GM13976 (cell line): ENCODE measurements at regions not wholly inside any gene's neighbourhood (a gene's known extent, or its start where the extent isn't known, plus 50 kb on each side); places are given as distances from the start of the nearest gene placed in this dataset.
"Not testable (repeated sequence)": the region's sequence is repeated elsewhere in the genome, so short reads cannot be mapped to it uniquely, and the experiment has no call there.

Experiments
- DNase-seq: peaks from one replicate; pipeline ENCODE4 v3.0.0; 2012; ENCODE audit warnings: low spot score
- in situ Hi-C: fragments of 300-500 bp; cut with MboI; formaldehyde crosslinking; loops from one replicate; pipeline ENCODE4 v1.12.0; 2022; ENCODE audit warnings: low sequenced_read_pairs, mixed read lengths, inconsistent platforms; ENCODE audit not compliant: unreplicated experiment
- TF ChIP-seq, protein P1 (sequence below): IDR thresholded peaks from 2 replicates; pipeline ENCODE4 v1.5.1; 2012; ENCODE audit warnings: borderline replicate concordance, mild to moderate bottlenecking; ENCODE audit not compliant: insufficient read depth; ENCODE audit errors: extremely low read depth, missing control alignments, control extremely low read depth

DNA sequence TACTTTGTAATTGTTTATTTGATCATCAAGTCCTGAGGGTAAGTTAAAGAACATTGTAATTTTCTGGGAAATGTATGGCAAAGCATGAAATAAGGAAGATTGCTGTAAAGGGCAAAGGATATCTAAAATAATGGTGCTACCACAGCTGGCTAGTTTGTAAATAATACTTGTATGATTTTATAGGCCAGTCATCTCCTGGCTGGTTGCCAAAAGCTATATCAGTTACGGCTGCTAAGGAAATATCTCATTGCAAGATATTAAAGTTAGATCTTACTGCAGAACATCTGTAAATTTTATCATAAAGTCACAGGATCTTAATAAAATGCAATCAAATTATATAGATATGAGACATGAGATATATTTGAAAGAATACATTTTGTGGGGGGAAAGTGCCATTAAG is 150.8 kb upstream of the CXCL13 start:
- TF ChIP-seq, protein P1, sequence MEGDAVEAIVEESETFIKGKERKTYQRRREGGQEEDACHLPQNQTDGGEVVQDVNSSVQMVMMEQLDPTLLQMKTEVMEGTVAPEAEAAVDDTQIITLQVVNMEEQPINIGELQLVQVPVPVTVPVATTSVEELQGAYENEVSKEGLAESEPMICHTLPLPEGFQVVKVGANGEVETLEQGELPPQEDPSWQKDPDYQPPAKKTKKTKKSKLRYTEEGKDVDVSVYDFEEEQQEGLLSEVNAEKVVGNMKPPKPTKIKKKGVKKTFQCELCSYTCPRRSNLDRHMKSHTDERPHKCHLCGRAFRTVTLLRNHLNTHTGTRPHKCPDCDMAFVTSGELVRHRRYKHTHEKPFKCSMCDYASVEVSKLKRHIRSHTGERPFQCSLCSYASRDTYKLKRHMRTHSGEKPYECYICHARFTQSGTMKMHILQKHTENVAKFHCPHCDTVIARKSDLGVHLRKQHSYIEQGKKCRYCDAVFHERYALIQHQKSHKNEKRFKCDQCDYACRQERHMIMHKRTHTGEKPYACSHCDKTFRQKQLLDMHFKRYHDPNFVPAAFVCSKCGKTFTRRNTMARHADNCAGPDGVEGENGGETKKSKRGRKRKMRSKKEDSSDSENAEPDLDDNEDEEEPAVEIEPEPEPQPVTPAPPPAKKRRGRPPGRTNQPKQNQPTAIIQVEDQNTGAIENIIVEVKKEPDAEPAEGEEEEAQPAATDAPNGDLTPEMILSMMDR: no peak
- no peak for DNase-seq
- in situ Hi-C loops: loop anchor here (10.0 kb wide), 1 partner anchor 150 kb away; the partner anchor contains the start of gene CXCL13

DNA sequence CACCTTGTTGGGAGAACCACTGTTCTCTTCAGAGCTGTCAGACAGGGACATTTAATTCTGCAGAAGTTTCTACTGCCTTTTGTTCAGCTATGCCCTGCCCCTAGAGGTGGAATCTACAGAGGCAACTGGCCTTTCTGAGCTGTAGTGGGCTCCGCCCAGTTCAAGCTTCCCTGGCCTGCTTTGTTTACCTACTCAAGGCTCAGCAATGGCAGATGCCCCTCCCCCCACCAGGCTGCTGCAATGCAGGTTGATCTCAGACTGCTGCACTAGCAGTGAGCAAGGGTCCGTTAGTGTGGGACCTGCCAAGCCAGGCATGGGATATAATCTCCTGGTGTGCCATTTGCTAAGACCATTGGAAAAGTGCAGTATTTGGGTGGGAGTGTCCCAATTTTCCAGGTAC is 141.5 kb upstream of the CXCL13 start:
- DNase-seq, in situ Hi-C loops: not testable (repeated sequence)

DNA sequence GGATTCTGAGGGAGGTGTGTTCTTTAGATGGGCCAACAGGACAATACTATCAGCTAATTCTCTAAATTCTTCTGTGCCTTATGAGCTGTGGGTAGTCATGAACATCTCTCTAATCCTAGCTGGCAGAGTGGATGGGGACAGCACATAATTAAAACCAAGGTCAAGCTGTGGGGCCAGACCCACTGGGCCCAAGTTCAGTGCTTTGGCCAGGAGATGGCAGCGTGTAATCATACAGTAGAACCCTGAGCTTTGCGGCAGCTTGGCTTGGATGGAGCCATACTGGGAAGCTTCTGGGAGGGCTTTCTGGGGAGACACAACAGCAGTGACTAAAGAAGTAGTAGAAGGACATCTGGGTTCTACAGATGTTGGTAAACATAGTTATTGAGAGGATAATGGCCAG is 140.3 kb upstream of the CXCL13 start:
- TF ChIP-seq, protein P1: peak; percentile 29
- in situ Hi-C loops: no loop called here
- peak; percentile 27 for DNase-seq

DNA sequence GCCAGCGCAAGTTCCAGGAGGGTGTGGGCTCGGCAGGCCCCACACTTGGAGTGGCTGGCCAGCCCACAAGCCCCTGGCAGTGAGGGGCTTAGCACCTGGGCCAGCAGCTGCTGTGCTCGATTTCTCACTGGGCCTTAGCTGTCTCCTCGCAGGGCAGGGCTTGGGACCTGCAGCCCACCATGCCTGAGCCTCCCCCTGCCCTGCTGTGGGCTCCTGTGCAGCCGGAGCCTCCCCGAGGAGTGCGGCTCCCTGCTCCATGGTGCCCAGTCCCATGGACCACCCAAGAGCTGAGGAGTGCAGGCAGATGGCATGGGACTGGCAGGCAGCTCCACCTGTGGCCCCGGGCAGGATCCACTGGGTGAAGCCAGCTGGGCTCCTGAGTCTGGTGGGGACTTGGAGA is 139.2 kb upstream of the CXCL13 start:
- TF ChIP-seq, protein P1: no peak
- in situ Hi-C loops: no loop called here
- no peak for DNase-seq

DNA sequence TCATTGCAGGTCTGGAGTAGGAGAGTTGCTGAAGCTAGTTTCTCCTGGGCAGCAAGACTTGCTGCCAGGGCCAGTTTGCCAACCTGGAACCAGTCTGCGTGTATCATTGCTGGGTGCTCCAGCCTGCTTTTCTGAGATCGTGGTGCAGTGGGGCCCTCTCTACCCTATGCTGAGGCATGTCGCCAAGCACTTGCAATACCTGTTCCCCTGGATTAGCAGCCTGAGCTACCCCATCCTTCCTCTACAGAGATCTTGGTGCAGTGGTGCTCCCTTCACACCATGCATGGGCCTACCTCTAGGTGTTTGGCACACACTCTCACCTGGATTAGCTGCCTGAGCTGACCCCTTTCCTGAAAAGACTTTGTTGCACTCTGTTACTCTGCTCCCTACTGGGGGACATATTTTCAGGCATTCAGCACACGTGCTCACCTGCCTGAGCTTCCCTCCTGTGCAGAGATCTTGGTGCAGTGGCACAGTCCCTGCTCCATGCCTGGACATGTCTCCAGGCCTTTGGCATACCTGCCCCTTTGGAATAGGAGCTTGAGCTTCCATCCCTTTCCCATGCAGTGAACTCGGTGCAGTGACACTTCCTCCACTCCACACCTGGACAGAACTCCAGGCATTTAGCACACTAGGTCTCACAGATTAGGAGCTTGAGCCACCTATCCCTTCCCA is 133.7 kb upstream of the CXCL13 start:
- TF ChIP-seq, protein P1: no peak
- in situ Hi-C loops: no loop called here
- DNase-seq: no peak

DNA sequence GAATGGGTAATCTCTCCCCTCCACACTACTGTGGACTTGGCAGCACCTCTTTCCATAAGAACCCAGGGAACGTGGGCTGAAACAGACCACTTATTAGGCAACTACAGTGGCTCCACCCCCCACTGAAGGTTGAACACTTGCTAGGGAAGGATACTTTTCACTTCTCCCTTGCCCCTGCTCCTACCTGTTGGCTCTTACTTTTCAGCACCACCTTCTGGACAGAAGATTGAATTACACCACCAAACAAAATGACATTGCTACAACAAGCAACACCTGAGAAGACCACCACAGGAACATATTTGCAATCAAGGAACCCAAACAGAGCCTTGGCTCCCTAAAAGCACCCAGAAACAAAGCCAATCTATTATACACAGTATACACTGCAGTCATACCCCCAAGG is 132.1 kb upstream of the CXCL13 start:
- in situ Hi-C loops: no loop called here
- DNase-seq: peak; percentile 38
- TF ChIP-seq, protein P1: no peak

DNA sequence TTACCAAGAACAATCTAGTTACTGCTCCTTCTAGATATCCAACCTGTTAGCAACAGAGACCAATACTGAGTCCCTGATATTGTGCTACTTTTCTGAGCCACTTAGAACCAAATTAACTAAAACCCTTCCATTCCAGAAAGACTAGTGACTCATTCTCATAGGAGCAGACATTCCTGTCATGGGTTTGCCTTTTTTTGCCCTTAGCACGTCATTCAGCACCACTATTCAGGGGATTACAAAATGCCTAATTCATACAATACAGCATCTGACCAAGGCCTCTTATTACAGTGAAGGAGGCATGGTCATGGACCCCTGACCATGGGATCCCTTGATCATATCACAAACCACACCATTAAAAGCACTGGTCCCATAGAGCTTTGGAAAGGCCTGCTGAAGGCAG is 123.8 kb upstream of the CXCL13 start:
- DNase-seq: no peak
- in situ Hi-C loops: no loop called here
- TF ChIP-seq, protein P1: no peak
